ENCODE measurements at regions not wholly inside any gene's neighbourhood (a gene's known extent, or its start where the extent isn't known, plus 50 kb on each side); places are given as distances from the start of the nearest gene placed in this dataset.

DNA sequence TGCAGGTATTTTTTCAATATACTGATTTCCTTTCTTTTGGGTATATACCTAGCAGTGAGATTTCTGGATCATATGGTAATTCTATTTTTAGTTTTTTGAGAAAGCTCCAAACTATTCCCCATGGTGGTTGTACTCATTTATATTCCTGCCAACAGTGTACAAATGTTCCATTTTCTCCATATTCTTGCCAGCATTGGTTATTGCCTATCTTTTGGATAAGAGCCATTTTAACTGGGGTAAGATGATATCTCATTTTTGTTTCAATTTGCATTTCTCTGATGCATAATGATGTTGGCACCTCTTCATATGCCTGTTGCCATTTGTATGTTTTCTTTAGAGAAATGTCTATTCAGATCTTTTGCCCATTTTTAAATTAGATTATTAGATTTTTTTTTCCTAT is 85.6 kb upstream of the FST start:
- Histone ChIP-seq H3K27me3 (ENCODE audit: control insufficient read depth, insufficient read depth, low read length) (no peaks in the 10 kb centered on the region), H3K4me3 (ENCODE audit: low read depth, low read length) (no peak overlapping the region), H3K36me3 (ENCODE audit: control insufficient read depth, insufficient read depth, low read length) (no peaks in the 10 kb centered on the region)
- FAIRE-seq (no peak), DNase-seq (ENCODE audit: low read depth) (no peak)
- no peak for TF ChIP-seq CTCF (IDR thresholded peaks at IDR 0.05; ENCODE audit: insufficient read depth, low read length, severe bottlenecking)

DNA sequence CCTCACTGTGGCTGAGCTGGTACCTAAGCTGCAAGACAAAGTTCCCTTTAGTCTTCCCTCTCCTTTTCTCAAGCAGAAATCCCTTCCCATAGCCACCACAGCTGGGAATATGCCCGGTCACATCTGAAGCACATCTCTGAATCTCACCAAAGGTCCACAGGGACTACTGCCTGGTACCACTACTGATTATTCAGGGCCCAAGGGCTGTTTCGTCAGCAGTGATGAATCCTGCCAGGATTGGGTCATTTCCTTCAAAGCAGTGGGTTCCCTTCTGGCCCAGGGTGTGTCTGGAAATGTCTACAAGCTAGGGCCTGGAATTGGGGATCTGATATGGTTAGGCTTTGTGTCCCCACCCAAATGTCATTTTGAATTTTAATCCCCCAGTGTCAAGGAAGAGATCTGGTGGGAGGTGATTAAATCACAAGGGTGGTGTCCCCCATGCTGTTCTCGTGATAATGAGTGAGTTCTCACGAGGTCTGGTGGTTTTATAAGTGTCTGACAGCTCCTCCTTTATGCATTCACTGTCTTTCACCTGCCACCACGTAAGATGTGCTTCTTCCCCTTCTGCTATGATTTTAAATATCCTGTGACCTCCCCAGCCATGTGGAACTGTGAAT is 83.2 kb upstream of the FST start:
- no peak for TF ChIP-seq CTCF (IDR thresholded peaks at IDR 0.05; ENCODE audit: insufficient read depth, low read length, severe bottlenecking)
- no peaks in the 10 kb centered on the region for H3K27me3 ChIP-seq (ENCODE audit: control insufficient read depth, insufficient read depth, low read length)
- no peak for FAIRE-seq
- no peak overlapping the region for H3K4me3 ChIP-seq (ENCODE audit: low read depth, low read length)
- DNase-seq (ENCODE audit: low read depth) = no peak
- H3K36me3 ChIP-seq (ENCODE audit: control insufficient read depth, insufficient read depth, low read length) = no peaks in the 10 kb centered on the region

DNA sequence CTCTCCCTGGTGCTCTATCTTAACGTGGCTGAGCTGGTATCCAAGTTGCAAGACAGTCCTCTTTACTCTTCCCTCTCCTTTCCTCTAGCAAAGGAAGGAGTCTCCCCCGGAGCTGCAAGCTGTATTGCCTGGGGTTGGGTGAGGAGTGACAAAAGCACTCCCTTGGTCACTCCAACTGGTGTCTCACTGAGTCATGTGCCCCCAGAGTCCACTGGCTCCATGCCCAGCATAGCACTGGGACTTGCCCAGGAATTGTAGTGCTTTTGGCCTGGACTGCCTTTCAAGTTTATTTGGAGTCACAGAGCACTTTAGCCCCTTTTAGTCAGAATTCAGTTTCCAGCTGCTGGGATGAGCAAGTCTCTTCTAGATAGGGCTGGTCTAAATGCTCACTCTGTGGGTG is 82.6 kb upstream of the FST start:
- DNase-seq (ENCODE audit: low read depth) (peak; percentile 75), FAIRE-seq (no peak)
- TF ChIP-seq CTCF (IDR thresholded peaks at IDR 0.05; ENCODE audit: insufficient read depth, low read length, severe bottlenecking) = no peak
- Histone ChIP-seq H3K4me3 (ENCODE audit: low read depth, low read length) (no peak overlapping the region), H3K27me3 (ENCODE audit: control insufficient read depth, insufficient read depth, low read length) (no peaks in the 10 kb centered on the region), H3K36me3 (ENCODE audit: control insufficient read depth, insufficient read depth, low read length) (no peaks in the 10 kb centered on the region)

- no peaks in the 10 kb centered on the region for H3K36me3 ChIP-seq (ENCODE audit: control insufficient read depth, insufficient read depth, low read length)
- peak; percentile 13 for FAIRE-seq
Measured at GRCh38 chr5:53399926-53400697, 80.3 kb upstream of the FST start.

GRCh38 chr5:53403291-53403690 is 77.1 kb upstream of the FST start:
- Histone ChIP-seq H3K36me3 (ENCODE audit: control insufficient read depth, insufficient read depth, low read length) (no peaks in the 10 kb centered on the region), H3K27me3 (ENCODE audit: control insufficient read depth, insufficient read depth, low read length) (no peaks in the 10 kb centered on the region), H3K4me3 (ENCODE audit: low read depth, low read length) (no peak overlapping the region)
- FAIRE-seq (no peak), DNase-seq (ENCODE audit: low read depth) (no peak)
- no peak for TF ChIP-seq CTCF (IDR thresholded peaks at IDR 0.05; ENCODE audit: insufficient read depth, low read length, severe bottlenecking)

More at GRCh38 chr5:53399926-53400697, 80.3 kb upstream of the FST start:
- Histone ChIP-seq H3K4me3 (ENCODE audit: low read depth, low read length) (no peak overlapping the region), H3K27me3 (ENCODE audit: control insufficient read depth, insufficient read depth, low read length) (no peaks in the 10 kb centered on the region)
- TF ChIP-seq CTCF (IDR thresholded peaks at IDR 0.05; ENCODE audit: insufficient read depth, low read length, severe bottlenecking) = no peak
- no peak for DNase-seq (ENCODE audit: low read depth)
